HEK293 (cell line): ENCODE measurements at regions not wholly inside any gene's neighbourhood (a gene's known extent, or its start where the extent isn't known, plus 50 kb on each side); places are given as distances from the start of the nearest gene placed in this dataset.
"Not testable (repeated sequence)": the region's sequence is repeated elsewhere in the genome, so short reads cannot be mapped to it uniquely, and the experiment has no call there.

Experiments used
- CTCF ChIA-PET: fragments of 350-600 bp; formaldehyde crosslinking; extraction: SDS; loops from one replicate; lab custom pipeline; 2021; ENCODE audit warnings: antibody characterized with exemption; lab: Yijun Ruan, JAX
- POLR2A ChIA-PET: fragments of 300-600 bp; formaldehyde crosslinking; extraction: SDS; loops from one replicate; lab custom pipeline; 2020; ENCODE audit warnings: antibody characterized with exemption, inconsistent platforms; lab: Yijun Ruan, JAX
- H3K27ac ChIP-seq: fragments of 200-500 bp; sonication (Bioruptor generic); 2 replicates; pipeline ENCODE4 v1.5.1; 2014; ENCODE audit warnings: low read depth, low read length, control low read depth, inconsistent platforms; ENCODE audit errors: extremely low read depth
- H3K36me3 ChIP-seq, 2 experiments: fragments of 200-500 bp in 1 of 2; sonication (Bioruptor generic) in 1 of 2; 1 replicate in 1 of 2; 2 replicates in 1 of 2; pipeline ENCODE4 v1.5.1; 2014 to 2017; ENCODE audit warnings: inconsistent platforms in 2 of 2, low read length in 2 of 2; ENCODE audit not compliant: control insufficient read depth in 2 of 2, insufficient read depth in 1 of 2
- H3K4me1 ChIP-seq: fragments of 200-500 bp; sonication (Bioruptor generic); 2 replicates; pipeline ENCODE4 v1.5.1; 2014; ENCODE audit warnings: mild to moderate bottlenecking, low read length, inconsistent platforms; ENCODE audit not compliant: control insufficient read depth, insufficient read depth
- H3K4me3 ChIP-seq: 2 replicates; pipeline ENCODE4 v1.5.1; 2011; ENCODE audit warnings: low read depth, mild to moderate bottlenecking, control low read depth, low read length, moderate library complexity
- H3K9me3 ChIP-seq: fragments of 200-500 bp; sonication (Bioruptor generic); 2 replicates; pipeline ENCODE4 v1.5.1; 2014; ENCODE audit warnings: low read depth, low read length, inconsistent platforms; ENCODE audit not compliant: control insufficient read depth, insufficient read depth
- ATF2 ChIP-seq: fragments of 450-650 bp; formaldehyde crosslinking; IDR thresholded peaks from 2 replicates; pipeline ENCODE4 v1.5.1; 2016; ENCODE audit warnings: missing biosample characterization, missing genetic modification characterization, low read depth
- SALL2 ChIP-seq: fragments of 450-650 bp; formaldehyde crosslinking; IDR thresholded peaks from 2 replicates; pipeline ENCODE4 v1.5.0; 2017; ENCODE audit warnings: missing biosample characterization, mild to moderate bottlenecking, missing genetic modification characterization, borderline replicate concordance
- ZBTB49 ChIP-seq: fragments of 450-650 bp; formaldehyde crosslinking; IDR thresholded peaks from 2 replicates; pipeline ENCODE4 v1.5.1; 2016; ENCODE audit warnings: missing biosample characterization, missing genetic modification characterization, low read depth
- ZIC2 ChIP-seq: fragments of 450-650 bp; formaldehyde crosslinking; IDR thresholded peaks from 2 replicates; pipeline ENCODE4 v1.5.1; 2016; ENCODE audit warnings: missing biosample characterization, missing genetic modification characterization
- ZNF140 ChIP-seq: fragments of 450-650 bp; formaldehyde crosslinking; IDR thresholded peaks from 2 replicates; pipeline ENCODE4 v1.5.1; 2016; ENCODE audit warnings: missing biosample characterization, missing genetic modification characterization
- ZNF184 ChIP-seq: fragments of 450-650 bp; IDR thresholded peaks from 2 replicates; pipeline ENCODE4 v1.5.1; 2018; ENCODE audit warnings: missing biosample characterization, mild to moderate bottlenecking, missing genetic modification characterization
- ZNF221 ChIP-seq: fragments of 450-650 bp; formaldehyde crosslinking; IDR thresholded peaks from 2 replicates; pipeline ENCODE4 v1.5.1; 2017; ENCODE audit warnings: missing biosample characterization, missing genetic modification characterization, borderline replicate concordance
- ZNF280C ChIP-seq: fragments of 450-650 bp; formaldehyde crosslinking; IDR thresholded peaks from 2 replicates; pipeline ENCODE4 v1.5.1; 2016; ENCODE audit warnings: missing biosample characterization, missing genetic modification characterization
- ZNF311 ChIP-seq: fragments of 450-650 bp; formaldehyde crosslinking; IDR thresholded peaks from 2 replicates; pipeline ENCODE4 v1.5.1; 2017; ENCODE audit warnings: missing biosample characterization, missing genetic modification characterization, borderline replicate concordance
- ZNF354C ChIP-seq: fragments of 450-650 bp; formaldehyde crosslinking; IDR thresholded peaks from 2 replicates; pipeline ENCODE4 v1.5.1; 2016; ENCODE audit warnings: missing biosample characterization, missing genetic modification characterization, low read depth, borderline replicate concordance
- ZNF362 ChIP-seq: fragments of 450-650 bp; formaldehyde crosslinking; IDR thresholded peaks from 2 replicates; pipeline ENCODE4 v1.5.1; 2016; ENCODE audit warnings: missing biosample characterization, missing genetic modification characterization
- ZNF433 ChIP-seq: fragments of 450-650 bp; formaldehyde crosslinking; IDR thresholded peaks from 2 replicates; pipeline ENCODE4 v1.5.1; 2016; ENCODE audit warnings: missing biosample characterization, missing genetic modification characterization, low read depth
- ZNF529 ChIP-seq: fragments of 450-650 bp; formaldehyde crosslinking; IDR thresholded peaks from 2 replicates; pipeline ENCODE4 v1.5.1; 2017; ENCODE audit warnings: missing genetic modification characterization, missing biosample characterization; ENCODE audit not compliant: insufficient replicate concordance
- ZNF639 ChIP-seq: fragments of 450-650 bp; formaldehyde crosslinking; IDR thresholded peaks from 2 replicates; pipeline ENCODE4 v1.5.1; 2016; ENCODE audit warnings: missing biosample characterization, missing genetic modification characterization
- ZNF645 ChIP-seq: fragments of 450-650 bp; formaldehyde crosslinking; IDR thresholded peaks from 2 replicates; pipeline ENCODE4; 2016; ENCODE audit warnings: missing biosample characterization, missing genetic modification characterization
- ZNF692 ChIP-seq: fragments of 450-650 bp; formaldehyde crosslinking; IDR thresholded peaks from 2 replicates; pipeline ENCODE4 v1.5.1; 2016; ENCODE audit warnings: missing biosample characterization, missing genetic modification characterization
- ZNF776 ChIP-seq: fragments of 450-650 bp; formaldehyde crosslinking; IDR thresholded peaks from 2 replicates; pipeline ENCODE4 v1.5.0; 2017; ENCODE audit warnings: missing biosample characterization, missing genetic modification characterization, borderline replicate concordance
- ZNF837 ChIP-seq: fragments of 450-650 bp; formaldehyde crosslinking; IDR thresholded peaks from 2 replicates; pipeline ENCODE4 v1.5.1; 2016; ENCODE audit warnings: missing biosample characterization, missing genetic modification characterization

GRCh38 chr7:39869888-39870522 is 80.1 kb upstream of the CDK13 start:
- H3K9me3 ChIP-seq, H3K27ac ChIP-seq, POLR2A ChIA-PET, H3K36me3 ChIP-seq, H3K4me1 ChIP-seq, CTCF ChIA-PET, H3K4me3 ChIP-seq: not testable (repeated sequence)

GRCh38 chr7:39871610-39872009 is 78.4 kb upstream of the CDK13 start:
- H3K36me3 ChIP-seq, CTCF ChIA-PET, H3K4me1 ChIP-seq, H3K4me3 ChIP-seq, POLR2A ChIA-PET, H3K27ac ChIP-seq, H3K9me3 ChIP-seq: not testable (repeated sequence)

- no peak overlapping the region for H3K27ac ChIP-seq
- H3K9me3 ChIP-seq: no peaks in the 10 kb centered on the region
- CTCF ChIA-PET: interaction anchor here (1.0 kb wide), 1 partner anchor 300 kb away, joined by 3 read pairs; no protein-coding TSS in a partner anchor
- POLR2A ChIA-PET: no interaction called here
- H3K36me3 ChIP-seq: no peaks in the 10 kb centered on the region
- no peak overlapping the region for H3K4me3 ChIP-seq
- no peaks in the 10 kb centered on the region for H3K4me1 ChIP-seq
- TF ChIP-seq ZNF140 (no peak), ATF2 (tag by site-specific recombination) (no peak), ZNF692 (tag by site-specific recombination) (no peak), ZNF645 (tag by site-specific recombination) (no peak), ZNF362 (tag by site-specific recombination) (no peak), ZNF433 (tag by site-specific recombination) (no peak), ZBTB49 (tag by site-specific recombination) (no peak), ZNF529 (tag by site-specific recombination) (no peak), SALL2 (tag by site-specific recombination) (no peak), ZNF221 (no peak), ZNF837 (tag by site-specific recombination) (no peak), ZNF311 (no peak), ZNF639 (tag by site-specific recombination) (no peak), ZNF354C (tag by site-specific recombination) (no peak), ZNF280C (tag by site-specific recombination) (no peak), ZNF184 (tag by site-specific recombination) (no peak), ZNF776 (tag by site-specific recombination) (no peak), ZIC2 (no peak)
Observed at GRCh38 chr7:39880556-39880955, 69.5 kb upstream of the CDK13 start.
